ENCODE measurements at regions not wholly inside any gene's neighbourhood (a gene's known extent, or its start where the extent isn't known, plus 50 kb on each side); places are given as distances from the start of the nearest gene placed in this dataset.
"Not testable (repeated sequence)": the region's sequence is repeated elsewhere in the genome, so short reads cannot be mapped to it uniquely, and the experiment has no call there.

DNA sequence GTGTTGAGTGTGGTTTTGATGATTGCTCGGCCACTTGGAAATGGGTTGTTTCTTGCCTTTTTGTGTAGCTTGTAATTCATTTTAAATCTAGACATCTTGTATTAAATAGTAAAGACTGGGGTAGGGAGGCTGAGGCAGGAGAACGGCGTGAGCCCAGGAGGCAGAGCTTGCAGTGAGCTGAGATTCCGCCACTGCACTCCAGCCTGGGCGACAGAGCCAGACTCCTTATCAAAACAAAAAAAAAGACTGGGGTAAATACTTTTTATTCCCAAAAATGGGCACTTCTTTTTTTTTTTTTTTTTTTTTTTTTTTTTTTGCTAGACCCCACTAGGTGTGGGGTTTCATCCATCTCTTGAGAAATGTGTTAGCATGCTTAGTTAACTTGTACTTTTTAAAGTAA is 258.8 kb upstream of the FAM240B start:
- H3K4me1 ChIP-seq; intact Hi-C loops (cut with DNase I); H3K4me3 ChIP-seq; H3K27me3 ChIP-seq (ENCODE audit: insufficient read depth in 3 of 3, low read length in 2 of 3); H3K27ac ChIP-seq; H3K36me3 ChIP-seq (ENCODE audit: insufficient read depth in 1 of 2, low read depth in 1 of 2); DNase-seq; H3K9me3 ChIP-seq; ATAC-seq: not testable (repeated sequence)
- 90 to 100% (median 95%) methylated on average over 4 of the region's 5 CpGs for WGBS, 3 donors

GRCh38 chr9:38969480-38969879 is 249.5 kb upstream of the FAM240B start:
- H3K9me3 ChIP-seq; DNase-seq; H3K27me3 ChIP-seq (ENCODE audit: insufficient read depth in 3 of 3, low read length in 2 of 3); intact Hi-C loops (cut with DNase I); H3K36me3 ChIP-seq (ENCODE audit: insufficient read depth in 1 of 2, low read depth in 1 of 2); ATAC-seq; H3K4me3 ChIP-seq; H3K4me1 ChIP-seq; H3K27ac ChIP-seq: not testable (repeated sequence)
- WGBS, 3 donors = 68 to 72% (median 71%) methylated on average over 3 of the region's 5 CpGs

- intact Hi-C loops (cut with DNase I); H3K27me3 ChIP-seq (ENCODE audit: insufficient read depth in 3 of 3, low read length in 2 of 3); DNase-seq; H3K36me3 ChIP-seq (ENCODE audit: insufficient read depth in 1 of 2, low read depth in 1 of 2); H3K9me3 ChIP-seq; ATAC-seq; H3K27ac ChIP-seq; H3K4me3 ChIP-seq; H3K4me1 ChIP-seq: not testable (repeated sequence)
- WGBS, 3 donors = 67 to 88% (median 87%) methylated on average over 2 to 5 of the region's 10 CpGs
Measured at GRCh38 chr9:38968651-38969374, 248.9 kb upstream of the FAM240B start.

- no CpG with 5 or more reads among the region's 6 CpGs for WGBS, 3 donors
- not testable (repeated sequence) for H3K36me3 ChIP-seq (ENCODE audit: insufficient read depth in 1 of 2, low read depth in 1 of 2)
Measured at GRCh38 chr9:38967866-38968265, 247.9 kb upstream of the FAM240B start.

GRCh38 chr9:38967285-38967684 is 247.4 kb upstream of the FAM240B start:
- H3K9me3 ChIP-seq; ATAC-seq; intact Hi-C loops (cut with DNase I); H3K4me3 ChIP-seq; DNase-seq; H3K36me3 ChIP-seq (ENCODE audit: insufficient read depth in 1 of 2, low read depth in 1 of 2); H3K27me3 ChIP-seq (ENCODE audit: insufficient read depth in 3 of 3, low read length in 2 of 3); H3K27ac ChIP-seq; H3K4me1 ChIP-seq: not testable (repeated sequence)
- WGBS, 3 donors = no CpG with 5 or more reads among the region's 3 CpGs

More at GRCh38 chr9:38967866-38968265, 247.9 kb upstream of the FAM240B start:
- ATAC-seq; intact Hi-C loops (cut with DNase I); H3K4me1 ChIP-seq; H3K27me3 ChIP-seq (ENCODE audit: insufficient read depth in 3 of 3, low read length in 2 of 3); H3K27ac ChIP-seq; H3K9me3 ChIP-seq; DNase-seq; H3K4me3 ChIP-seq: not testable (repeated sequence)

DNA sequence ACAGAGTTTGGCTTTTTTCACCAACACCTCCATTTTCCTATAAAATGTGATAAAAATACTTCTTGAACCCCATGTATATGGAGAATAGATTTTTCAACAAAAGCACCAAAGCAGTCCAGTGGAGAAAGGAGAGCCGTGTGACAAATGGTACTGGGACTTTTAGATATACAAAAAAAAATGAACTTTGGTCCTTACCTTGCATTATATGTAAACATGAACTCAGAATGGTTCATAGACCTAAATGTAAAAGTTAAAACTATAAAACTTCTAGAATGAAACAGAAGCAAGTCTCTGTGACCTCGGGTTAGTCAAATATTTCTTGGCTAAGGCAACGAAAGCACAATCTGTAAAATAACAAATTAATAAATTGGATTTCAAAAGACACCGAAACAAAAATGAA is 239.9 kb upstream of the FAM240B start:
- H3K36me3 ChIP-seq (ENCODE audit: insufficient read depth in 1 of 2, low read depth in 1 of 2); H3K27ac ChIP-seq; intact Hi-C loops (cut with DNase I); H3K4me3 ChIP-seq; DNase-seq; H3K4me1 ChIP-seq; H3K27me3 ChIP-seq (ENCODE audit: insufficient read depth in 3 of 3, low read length in 2 of 3); ATAC-seq; H3K9me3 ChIP-seq: not testable (repeated sequence)
- no CpG with 5 or more reads among the region's 4 CpGs for WGBS, 3 donors

- H3K4me3 ChIP-seq; H3K36me3 ChIP-seq (ENCODE audit: insufficient read depth in 1 of 2, low read depth in 1 of 2); H3K4me1 ChIP-seq; DNase-seq; H3K9me3 ChIP-seq; H3K27me3 ChIP-seq (ENCODE audit: insufficient read depth in 3 of 3, low read length in 2 of 3); ATAC-seq; H3K27ac ChIP-seq; intact Hi-C loops (cut with DNase I): not testable (repeated sequence)
- 78 to 82% (median 81%) methylated on average over 4 of the region's 4 CpGs for WGBS, 3 donors
Measured at GRCh38 chr9:38955837-38956236, 235.9 kb upstream of the FAM240B start.

- H3K4me3 ChIP-seq; H3K27me3 ChIP-seq (ENCODE audit: insufficient read depth in 3 of 3, low read length in 2 of 3); DNase-seq; intact Hi-C loops (cut with DNase I); H3K9me3 ChIP-seq; ATAC-seq; H3K4me1 ChIP-seq; H3K27ac ChIP-seq; H3K36me3 ChIP-seq (ENCODE audit: insufficient read depth in 1 of 2, low read depth in 1 of 2): not testable (repeated sequence)
- 68 to 81% (median 70%) methylated on average over 4 to 5 of the region's 8 CpGs for WGBS, 3 donors
Measured at GRCh38 chr9:38952715-38953341, 232.9 kb upstream of the FAM240B start.

- H3K4me3 ChIP-seq; H3K27me3 ChIP-seq (ENCODE audit: insufficient read depth in 3 of 3, low read length in 2 of 3); H3K27ac ChIP-seq; H3K36me3 ChIP-seq (ENCODE audit: insufficient read depth in 1 of 2, low read depth in 1 of 2); intact Hi-C loops (cut with DNase I); ATAC-seq; H3K9me3 ChIP-seq; H3K4me1 ChIP-seq; DNase-seq: not testable (repeated sequence)
- WGBS, 3 donors = no CpG with 5 or more reads among the region's 8 CpGs
Measured at GRCh38 chr9:38945929-38946570, 226.1 kb upstream of the FAM240B start.

- H3K4me1 ChIP-seq; DNase-seq; H3K36me3 ChIP-seq (ENCODE audit: insufficient read depth in 1 of 2, low read depth in 1 of 2); H3K27me3 ChIP-seq (ENCODE audit: insufficient read depth in 3 of 3, low read length in 2 of 3); intact Hi-C loops (cut with DNase I); H3K9me3 ChIP-seq; H3K4me3 ChIP-seq; ATAC-seq; H3K27ac ChIP-seq: not testable (repeated sequence)
- WGBS, 3 donors = no CpG with 5 or more reads among the region's 4 CpGs
Measured at GRCh38 chr9:38944881-38945449, 225.0 kb upstream of the FAM240B start.

DNA sequence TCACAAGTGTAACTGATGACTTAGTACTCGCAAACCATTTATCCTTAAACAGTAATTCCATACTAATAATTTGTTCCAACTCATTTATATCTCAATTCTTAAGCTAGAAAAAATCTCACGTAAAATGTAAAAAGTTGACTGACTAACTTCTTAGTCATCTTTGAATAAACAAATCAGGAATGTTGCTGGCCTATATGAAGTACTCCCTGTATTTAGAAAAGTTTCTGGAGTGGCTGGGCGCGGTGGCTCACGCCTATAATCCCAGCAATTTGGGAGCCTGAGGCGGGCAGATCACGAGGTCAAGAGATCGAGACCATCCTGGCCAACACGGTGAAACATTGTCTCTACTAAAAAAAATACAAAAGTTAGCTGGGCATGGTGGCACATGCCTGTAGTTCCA is 220.6 kb upstream of the FAM240B start:
- H3K27ac ChIP-seq; intact Hi-C loops (cut with DNase I); DNase-seq; H3K4me3 ChIP-seq; H3K36me3 ChIP-seq (ENCODE audit: insufficient read depth in 1 of 2, low read depth in 1 of 2); ATAC-seq; H3K27me3 ChIP-seq (ENCODE audit: insufficient read depth in 3 of 3, low read length in 2 of 3); H3K4me1 ChIP-seq; H3K9me3 ChIP-seq: not testable (repeated sequence)
- no CpG with 5 or more reads among the region's 9 CpGs for WGBS, 3 donors

Measured in psoas muscle (tissue), 7 donors.